ENCODE measurements at regions not wholly inside any gene's neighbourhood (a gene's known extent, or its start where the extent isn't known, plus 50 kb on each side); places are given as distances from the start of the nearest gene placed in this dataset.

- no peak for DNase-seq (ENCODE audit: extremely low read depth, insufficient read length)
- Histone ChIP-seq H3K4me3 (replicated peaks; ENCODE audit: low read depth, low read length) (no peak overlapping the region), H3K27me3 (replicated peaks; ENCODE audit: control insufficient read depth, insufficient read depth, low read length) (peaks cover 1% of the 10 kb centered on the region), H3K36me3 (ENCODE audit: control insufficient read depth, insufficient read depth, low read length) (no peaks in the 10 kb centered on the region)
- TF ChIP-seq, protein P1, sequence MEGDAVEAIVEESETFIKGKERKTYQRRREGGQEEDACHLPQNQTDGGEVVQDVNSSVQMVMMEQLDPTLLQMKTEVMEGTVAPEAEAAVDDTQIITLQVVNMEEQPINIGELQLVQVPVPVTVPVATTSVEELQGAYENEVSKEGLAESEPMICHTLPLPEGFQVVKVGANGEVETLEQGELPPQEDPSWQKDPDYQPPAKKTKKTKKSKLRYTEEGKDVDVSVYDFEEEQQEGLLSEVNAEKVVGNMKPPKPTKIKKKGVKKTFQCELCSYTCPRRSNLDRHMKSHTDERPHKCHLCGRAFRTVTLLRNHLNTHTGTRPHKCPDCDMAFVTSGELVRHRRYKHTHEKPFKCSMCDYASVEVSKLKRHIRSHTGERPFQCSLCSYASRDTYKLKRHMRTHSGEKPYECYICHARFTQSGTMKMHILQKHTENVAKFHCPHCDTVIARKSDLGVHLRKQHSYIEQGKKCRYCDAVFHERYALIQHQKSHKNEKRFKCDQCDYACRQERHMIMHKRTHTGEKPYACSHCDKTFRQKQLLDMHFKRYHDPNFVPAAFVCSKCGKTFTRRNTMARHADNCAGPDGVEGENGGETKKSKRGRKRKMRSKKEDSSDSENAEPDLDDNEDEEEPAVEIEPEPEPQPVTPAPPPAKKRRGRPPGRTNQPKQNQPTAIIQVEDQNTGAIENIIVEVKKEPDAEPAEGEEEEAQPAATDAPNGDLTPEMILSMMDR (IDR thresholded peaks at IDR 0.05; ENCODE audit: insufficient read depth, low read length, poor library complexity, severe bottlenecking), result no peak
Measured at GRCh38 chr11:116631201-116631600, 141.6 kb downstream of the BUD13 start.

GRCh38 chr11:116618461-116618860 lies 154.3 kb downstream of the BUD13 start:
- H3K27me3 ChIP-seq (replicated peaks; ENCODE audit: control insufficient read depth, insufficient read depth, low read length), result no peaks in the 10 kb centered on the region; the same call in none of the 2 replicates
- DNase-seq (ENCODE audit: extremely low read depth, insufficient read length), result no peak
- no peaks in the 10 kb centered on the region for H3K36me3 ChIP-seq (ENCODE audit: control insufficient read depth, insufficient read depth, low read length)
- H3K4me3 ChIP-seq (replicated peaks; ENCODE audit: low read depth, low read length), result no peak overlapping the region
- TF ChIP-seq, protein P1 (IDR thresholded peaks at IDR 0.05; ENCODE audit: insufficient read depth, low read length, poor library complexity, severe bottlenecking), result no peak

GRCh38 chr11:116615211-116615865 lies 157.4 kb downstream of the BUD13 start:
- Histone ChIP-seq H3K27me3 (replicated peaks; ENCODE audit: control insufficient read depth, insufficient read depth, low read length) (peaks cover 3% of the 10 kb centered on the region), H3K36me3 (ENCODE audit: control insufficient read depth, insufficient read depth, low read length) (no peaks in the 10 kb centered on the region), H3K4me3 (replicated peaks; ENCODE audit: low read depth, low read length) (no peak overlapping the region)
- no peak for DNase-seq (ENCODE audit: extremely low read depth, insufficient read length)
- TF ChIP-seq, protein P1 (IDR thresholded peaks at IDR 0.05; ENCODE audit: insufficient read depth, low read length, poor library complexity, severe bottlenecking), result no peak

GRCh38 chr11:116614306-116615210 lies 158.2 kb downstream of the BUD13 start:
- H3K4me3 ChIP-seq (replicated peaks; ENCODE audit: low read depth, low read length), result no peak overlapping the region
- H3K36me3 ChIP-seq (ENCODE audit: control insufficient read depth, insufficient read depth, low read length), result no peaks in the 10 kb centered on the region
- peaks cover 3% of the 10 kb centered on the region for H3K27me3 ChIP-seq (replicated peaks; ENCODE audit: control insufficient read depth, insufficient read depth, low read length)
- DNase-seq (ENCODE audit: extremely low read depth, insufficient read length), result no peak
- TF ChIP-seq, protein P1 (IDR thresholded peaks at IDR 0.05; ENCODE audit: insufficient read depth, low read length, poor library complexity, severe bottlenecking), result no peak

DNA sequence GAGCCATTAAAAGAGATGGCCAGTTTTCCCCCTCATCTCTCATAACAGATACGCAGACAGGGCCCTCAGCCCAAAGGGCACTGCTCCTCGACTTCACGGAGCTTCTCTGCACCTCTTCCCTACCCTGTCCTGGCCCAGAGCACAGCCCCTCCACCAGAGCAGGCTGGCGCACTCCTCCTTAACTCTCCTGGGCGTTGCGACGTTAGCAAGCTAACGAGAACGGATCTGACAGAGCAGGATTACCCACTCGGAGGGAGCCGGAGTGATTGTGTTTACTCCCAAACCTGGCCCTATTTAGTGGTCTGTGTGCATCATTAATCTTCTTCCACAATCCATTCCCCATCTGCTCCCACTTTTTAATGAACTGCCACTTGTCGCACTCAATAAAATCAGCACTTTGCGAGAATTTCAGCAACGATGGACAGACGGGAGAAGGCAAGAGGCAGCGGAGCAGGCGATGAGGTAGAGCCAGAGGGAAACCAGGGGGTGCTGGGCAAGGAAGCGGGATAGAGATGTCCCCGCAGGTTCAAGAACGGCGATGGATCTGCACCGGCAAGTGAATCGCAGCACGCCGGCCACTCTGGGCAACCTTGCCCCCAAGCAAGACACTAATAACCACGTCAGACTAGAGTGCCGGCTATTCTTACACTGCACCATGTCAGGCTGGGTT lies 159.4 kb downstream of the BUD13 start:
- Histone ChIP-seq H3K4me3 (replicated peaks; ENCODE audit: low read depth, low read length) (no peak overlapping the region), H3K36me3 (ENCODE audit: control insufficient read depth, insufficient read depth, low read length) (no peaks in the 10 kb centered on the region), H3K27me3 (replicated peaks; ENCODE audit: control insufficient read depth, insufficient read depth, low read length) (peaks cover 3% of the 10 kb centered on the region)
- TF ChIP-seq, protein P1 (IDR thresholded peaks at IDR 0.05; ENCODE audit: insufficient read depth, low read length, poor library complexity, severe bottlenecking), result no peak
- DNase-seq (ENCODE audit: extremely low read depth, insufficient read length), result no peak
